H1 (cell line): ENCODE measurements at regions not wholly inside any gene's neighbourhood (a gene's known extent, or its start where the extent isn't known, plus 50 kb on each side); places are given as distances from the start of the nearest gene placed in this dataset.

Experiments used
- CTCF ChIA-PET: fragments of 300-600 bp; sonication (Branson Sonifier 250); formaldehyde crosslinking; loops from one replicate; lab custom pipeline; 2021; ENCODE audit not compliant: partially characterized antibody; lab: Charles Lee
- POLR2A ChIA-PET: fragments of 300-600 bp; sonication (Branson Sonifier 250); formaldehyde crosslinking; loops from one replicate; lab custom pipeline; 2021; ENCODE audit warnings: inconsistent platforms; ENCODE audit not compliant: partially characterized antibody; lab: Charles Lee
- DNase-seq, 2 experiments: peaks; one replicate each; pipeline versions ENCODE4 v3.0.0 to v3.0.0-alpha.2; 2010 to 2022; ENCODE audit warnings: low spot score in 2 of 2, low read depth in 1 of 2, mixed read lengths in 1 of 2
- FAIRE-seq: peaks from 2 replicates; lab custom pipeline; 2011; peaks lifted over from hg19 to GRCh38; lab: Jason Lieb, UNC
- H2AFZ ChIP-seq: 2 replicates; pipeline ENCODE4 v1.8.1; 2012; ENCODE audit warnings: low read length, inconsistent platforms
- H2AK5ac ChIP-seq: 2 replicates; pipeline ENCODE4 v1.6.1; 2013; ENCODE audit warnings: low read depth, low read length
- H2BK120ac ChIP-seq: replicated peaks from 2 replicates; pipeline ENCODE3; 2013; ENCODE audit warnings: low read depth, low read length, inconsistent platforms
- H2BK12ac ChIP-seq: 2 replicates; pipeline ENCODE4 v1.6.1; 2013; ENCODE audit warnings: low read depth, low read length
- H2BK15ac ChIP-seq: 2 replicates; pipeline ENCODE4 v1.6.1; 2013; ENCODE audit warnings: low read length
- H2BK20ac ChIP-seq: 2 replicates; pipeline ENCODE4 v1.6.1; 2013; ENCODE audit warnings: low read length
- H2BK5ac ChIP-seq: 2 replicates; pipeline ENCODE4 v1.6.1; 2013; ENCODE audit warnings: low read depth, low read length
- H3K14ac ChIP-seq: 2 replicates; pipeline ENCODE4 v1.6.1; 2013; ENCODE audit warnings: inconsistent platforms; ENCODE audit not compliant: insufficient read length
- H3K18ac ChIP-seq: 2 replicates; pipeline ENCODE4 v1.6.1; 2013; ENCODE audit warnings: low read length; ENCODE audit errors: extremely low read depth
- H3K23ac ChIP-seq: 2 replicates; pipeline ENCODE4 v1.6.1; 2013; ENCODE audit warnings: inconsistent platforms; ENCODE audit not compliant: insufficient read length
- H3K23me2 ChIP-seq: 2 replicates; pipeline ENCODE4 v1.6.1; 2013; ENCODE audit warnings: low read depth, low read length
- H3K27ac ChIP-seq: 2 replicates; pipeline ENCODE4 v1.6.1; 2011; ENCODE audit warnings: low read depth, low read length, inconsistent platforms
- H3K27me3 ChIP-seq, 4 experiments: replicated peaks in 1 of 4; 1 replicate in 1 of 4; 2 replicates in 3 of 4; pipeline versions ENCODE4 v1.6.1 to v1.8.1; 2011 to 2013; ENCODE audit warnings: low read length in 3 of 4, mild to moderate bottlenecking in 3 of 4, inconsistent platforms in 2 of 4, mixed read lengths in 2 of 4, moderate library complexity in 1 of 4; ENCODE audit not compliant: control insufficient read depth in 3 of 4, insufficient read depth in 3 of 4; ENCODE audit errors: extremely low read depth in 1 of 4
- H3K36me3 ChIP-seq, 4 experiments: 2 replicates each; pipeline versions ENCODE4 v1.6.1 to v1.8.1; 2011 to 2013; ENCODE audit warnings: mild to moderate bottlenecking in 4 of 4, low read length in 3 of 4, moderate library complexity in 2 of 4, control low read depth in 1 of 4, inconsistent platforms in 1 of 4; ENCODE audit not compliant: insufficient read depth in 4 of 4, control insufficient read depth in 2 of 4
- H3K4ac ChIP-seq: replicated peaks from 2 replicates; pipeline ENCODE3; 2013; ENCODE audit warnings: low read length, low read depth, mixed read lengths, inconsistent platforms; ENCODE audit not compliant: insufficient read length
- H3K4me1 ChIP-seq, 4 experiments: replicated peaks in 1 of 4; 1 replicate in 1 of 4; 2 replicates in 3 of 4; pipeline versions ENCODE4 v1.6.1 to v1.8.1; 2011 to 2013; ENCODE audit warnings: low read length in 3 of 4, inconsistent platforms in 2 of 4, mixed read lengths in 1 of 4; ENCODE audit not compliant: insufficient read depth in 4 of 4, control insufficient read depth in 3 of 4
- H3K4me2 ChIP-seq, 2 experiments: 2 replicates each; pipeline versions ENCODE4 v1.6.1 to v1.8.1; 2011 to 2013; ENCODE audit warnings: low read depth in 2 of 2, low read length in 2 of 2, control low read depth in 1 of 2, inconsistent platforms in 1 of 2, mild to moderate bottlenecking in 1 of 2; ENCODE audit not compliant: insufficient read depth in 1 of 2
- H3K4me3 ChIP-seq, 4 experiments: fragments of 200-600, 300-600 bp in 1 of 4; sonication (generic), shearing (Covaris generic), sonication (Bioruptor Twin) in 1 of 4; 2 replicates each; pipeline versions ENCODE4 v1.5.1 to v1.8.1; 2011 to 2016; ENCODE audit warnings: low read length in 4 of 4, low read depth in 3 of 4, control low read depth in 2 of 4, inconsistent platforms in 2 of 4, mild to moderate bottlenecking in 2 of 4, mixed read lengths in 1 of 4, moderate library complexity in 1 of 4; ENCODE audit not compliant: insufficient read depth in 2 of 4; ENCODE audit errors: extremely low read depth in 1 of 4
- H3K56ac ChIP-seq: replicated peaks from 2 replicates; pipeline ENCODE3; 2013; ENCODE audit warnings: low read depth, mild to moderate bottlenecking, mixed read lengths, low read length, inconsistent platforms; ENCODE audit not compliant: insufficient read length
- H3K79me1 ChIP-seq: 2 replicates; pipeline ENCODE4 v1.6.1; 2013; ENCODE audit warnings: low read depth, low read length, control low read depth
- H3K79me2 ChIP-seq, 2 experiments: 2 replicates each; pipeline versions ENCODE4 v1.6.1 to v1.8.1; 2012 to 2013; ENCODE audit warnings: low read length in 2 of 2, mild to moderate bottlenecking in 2 of 2, inconsistent platforms in 1 of 2; ENCODE audit not compliant: insufficient read depth in 2 of 2, control insufficient read depth in 1 of 2
- H3K9ac ChIP-seq, 4 experiments: replicated peaks in 1 of 4; 1 replicate in 1 of 4; 2 replicates in 3 of 4; pipeline versions ENCODE4 v1.6.1 to v1.8.1; 2011 to 2013; ENCODE audit warnings: low read depth in 3 of 4, low read length in 3 of 4, control low read depth in 2 of 4, mild to moderate bottlenecking in 2 of 4, moderate library complexity in 2 of 4, inconsistent platforms in 1 of 4; ENCODE audit errors: extremely low read depth in 1 of 4
- H3K9me3 ChIP-seq, 2 experiments: 2 replicates each; pipeline versions ENCODE4 v1.6.1 to v1.8.1; 2012 to 2013; ENCODE audit warnings: mild to moderate bottlenecking in 2 of 2, moderate library complexity in 2 of 2, control low read depth in 1 of 2, inconsistent platforms in 1 of 2, low read depth in 1 of 2, low read length in 1 of 2, mixed read lengths in 1 of 2; ENCODE audit not compliant: insufficient read depth in 2 of 2
- H4K20me1 ChIP-seq, 2 experiments: replicated peaks in 1 of 2; 2 replicates each; pipeline versions ENCODE3 to v1.8.1; 2011 to 2013; ENCODE audit warnings: inconsistent platforms in 2 of 2, low read length in 2 of 2, mild to moderate bottlenecking in 1 of 2; ENCODE audit not compliant: insufficient read depth in 2 of 2, control insufficient read depth in 1 of 2
- H4K5ac ChIP-seq: 2 replicates; pipeline ENCODE4 v1.6.1; 2013; ENCODE audit warnings: low read length, low read depth, mixed read lengths, inconsistent platforms; ENCODE audit not compliant: insufficient read length
- H4K8ac ChIP-seq: 2 replicates; pipeline ENCODE4 v1.8.0; 2013; ENCODE audit warnings: mild to moderate bottlenecking, moderate library complexity, low read length, inconsistent platforms; ENCODE audit not compliant: insufficient read depth; ENCODE audit errors: extremely low read depth
- H4K91ac ChIP-seq: replicated peaks from 2 replicates; pipeline ENCODE3; 2013; ENCODE audit warnings: low read length, mixed read lengths, inconsistent platforms; ENCODE audit not compliant: insufficient read length
- CBX8 ChIP-seq: fragments of 300-800, 300-1000 bp; sonication (generic); IDR thresholded peaks from 2 replicates; pipeline ENCODE4 v1.7.1; 2016; ENCODE audit warnings: low read depth, low read length, borderline replicate concordance
- KDM1A ChIP-seq: fragments of 200-600, 300-600 bp; sonication (generic); IDR thresholded peaks from 2 replicates; pipeline ENCODE4 v1.7.1; 2016; ENCODE audit warnings: mild to moderate bottlenecking, low read length, borderline replicate concordance
- KDM5A ChIP-seq: fragments of 200-600 bp; IDR thresholded peaks from 2 replicates; pipeline ENCODE4 v1.7.1; 2012; ENCODE audit warnings: mild to moderate bottlenecking, low read length, inconsistent platforms, mixed read lengths
- PHF8 ChIP-seq: fragments of 200-600 bp; sonication (generic); conservative IDR thresholded peaks from 2 replicates; pipeline ENCODE4 v1.7.1; 2012; ENCODE audit warnings: low read depth, mild to moderate bottlenecking, inconsistent platforms, low read length, moderate library complexity
- POLR2A ChIP-seq, 2 experiments: IDR thresholded peaks; 1 replicate in 1 of 2; 2 replicates in 1 of 2; pipeline ENCODE4 v1.6.1; 2011; ENCODE audit warnings: low read depth in 2 of 2, low read length in 2 of 2, mild to moderate bottlenecking in 2 of 2; ENCODE audit errors: control extremely low read depth in 1 of 2
- RFX5 ChIP-seq: IDR thresholded peaks from 2 replicates; pipeline ENCODE4 v1.6.1; 2011; ENCODE audit warnings: low read depth, low read length, improper control_type of control experiment, borderline replicate concordance
- RXRA ChIP-seq: IDR thresholded peaks from 2 replicates; pipeline ENCODE4 v1.6.1; 2011; ENCODE audit warnings: low read depth, mild to moderate bottlenecking, low read length, moderate library complexity; ENCODE audit not compliant: insufficient read depth
- SAP30 ChIP-seq: fragments of 300-600 bp; sonication (generic); IDR thresholded peaks from 2 replicates; pipeline ENCODE4 v1.7.1; 2012; ENCODE audit warnings: low read length, moderate library complexity, mild to moderate bottlenecking, inconsistent platforms; ENCODE audit not compliant: insufficient read depth, insufficient replicate concordance
- SIN3A ChIP-seq, 2 experiments: IDR thresholded peaks in 1 of 2; conservative IDR thresholded peaks in 1 of 2; 2 replicates each; pipeline ENCODE4 v1.6.1; 2011 to 2012; ENCODE audit warnings: low read length in 2 of 2, improper control_type of control experiment in 1 of 2, low read depth in 1 of 2, mild to moderate bottlenecking in 1 of 2
- TAF1 ChIP-seq: IDR thresholded peaks from 2 replicates; pipeline ENCODE4 v1.6.1; 2011; ENCODE audit warnings: mild to moderate bottlenecking, low read depth, low read length
- TAF7 ChIP-seq: optimal IDR thresholded peaks from 2 replicates; pipeline ENCODE3; 2011; ENCODE audit warnings: low read depth, mild to moderate bottlenecking, inconsistent platforms, low read length, moderate library complexity, borderline replicate concordance
- TEAD4 ChIP-seq: IDR thresholded peaks from 2 replicates; pipeline ENCODE4 v1.6.1; 2012; ENCODE audit warnings: low read depth, low read length, inconsistent platforms, mixed read lengths
- WGBS, 2 experiments: shearing (Covaris generic) in 1 of 2; methylation state at CpG; one replicate each; pipeline versions ENCODE4 v1.1.6 to v1.1.7; 2013 to 2015; ENCODE audit warnings: low lambda C conversion rate in 2 of 2, mixed read lengths in 2 of 2, inconsistent platforms in 1 of 2, low coverage in 1 of 2, missing lambda C conversion rate in 1 of 2; ENCODE audit not compliant: insufficient replicate concordance in 2 of 2, insufficient coverage in 1 of 2, insufficient read length in 1 of 2; ENCODE audit errors: extremely low coverage in 1 of 2, missing lambda C conversion rate in 1 of 2; 5-methylcytosine and 5-hydroxymethylcytosine counted together

DNA sequence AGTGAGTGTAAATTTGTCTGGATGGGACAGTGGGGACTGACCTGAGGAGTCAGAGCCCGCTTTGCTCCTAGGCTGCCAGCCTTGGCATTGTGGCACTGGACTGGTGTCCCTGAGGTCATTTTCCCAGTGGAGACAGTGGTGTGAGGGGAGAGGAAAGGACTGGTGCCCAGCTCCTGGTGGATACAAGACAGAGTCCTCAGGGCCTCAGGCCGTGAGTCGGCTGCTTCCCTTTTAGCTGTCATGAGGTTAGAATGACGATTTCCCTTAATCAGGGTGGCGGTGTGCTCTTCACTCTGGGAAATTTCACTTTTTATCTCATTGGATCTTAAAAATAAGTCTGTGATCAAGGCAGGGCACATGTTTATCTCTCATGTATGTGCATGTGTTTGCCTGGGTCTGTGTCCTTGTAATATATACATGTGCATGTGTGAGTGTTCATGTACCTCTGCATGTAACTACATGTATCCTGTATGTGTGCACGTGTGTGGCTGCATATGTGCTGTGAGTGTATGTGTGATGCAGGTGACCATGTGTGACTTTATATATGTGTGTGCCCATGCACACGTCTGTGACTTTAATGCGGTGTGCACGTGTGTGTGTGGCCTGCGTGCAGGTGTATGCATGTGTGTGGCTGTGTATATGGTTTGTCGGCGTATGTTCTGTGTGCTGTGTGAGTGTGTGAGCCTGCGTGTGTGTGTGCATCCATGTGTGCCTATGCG, 55.7 kb downstream of the GLI2 start:
- Histone ChIP-seq H2BK15ac (peak overlapping the region; percentile 36; the same call in 1 of the 2 replicates), H4K91ac (peak overlapping the region; percentile 87), H4K20me1 (peaks cover 14 to 18% of the 10 kb centered on the region in 2 experiments), H3K14ac (no peak overlapping the region), H3K79me2 (peaks cover 3 to 87% of the 10 kb centered on the region in 2 experiments; a peak in 3 of 4 replicates), H2AK5ac (peak overlapping the region; percentile 78), H3K79me1 (peaks cover 19% of the 10 kb centered on the region), H4K5ac (no peak overlapping the region), H4K8ac (no peak overlapping the region), H3K27ac (no peak overlapping the region), H2BK20ac (peak overlapping the region; percentile 73; the same call in 1 of the 2 replicates), H2AFZ (no peak overlapping the region), H2BK5ac (peak overlapping the region; percentile 63), H3K27me3 (no peaks in the 10 kb centered on the region), H3K4me2 (peak overlapping the region in 1 of 2 experiments; percentile 7; a peak in 1 of 4 replicates), H3K23ac (no peak overlapping the region), H3K23me2 (no peaks in the 10 kb centered on the region), H3K4me3 (no peak overlapping the region), H3K4me1 (peaks cover 17 to 53% (median 35%) of the 10 kb centered on the region in 4 experiments), H3K9ac (no peak overlapping the region), H3K36me3 (no peaks in the 10 kb centered on the region), H3K18ac (peak overlapping the region; percentile 88), H3K56ac (no peak overlapping the region), H3K9me3 (no peaks in the 10 kb centered on the region), H2BK120ac (no peak overlapping the region), H3K4ac (peak overlapping the region; percentile 79), H2BK12ac (peak overlapping the region; percentile 72; the same call in 1 of the 2 replicates)
- FAIRE-seq (no peak), DNase-seq (no peak)
- WGBS, 2 experiments, result 87% methylated on average over 14 of the region's 14 CpGs; no CpG with 5 or more reads in 1 of the 2 experiments
- TF ChIP-seq SAP30 (no peak), RFX5 (no peak), TEAD4 (no peak), SIN3A (conservative IDR thresholded peaks at IDR 0.05 in 1 of 2, IDR thresholded peaks at IDR 0.05 in 1 of 2; ENCODE audit: low read depth in 1 of 2, low read length in 2 of 2) (no peak), PHF8 (no peak), KDM5A (no peak), POLR2A (IDR thresholded peaks at IDR 0.05; ENCODE audit: control extremely low read depth in 1 of 2, low read depth in 2 of 2, low read length in 2 of 2) (no peak), CBX8 (no peak), RXRA (no peak), TAF1 (no peak), TAF7 (no peak), KDM1A (no peak)
- CTCF ChIA-PET, result interaction anchor here (0.6 to 1.3 kb wide), 3 partner anchors 11 to 96 kb away, joined by 3 to 4 read pairs (median 4); no protein-coding TSS in a partner anchor
- POLR2A ChIA-PET, result interaction anchor here (1.1 to 1.3 kb wide), 4 partner anchors 9 to 284 kb away, joined by 3 to 5 read pairs (median 4); no protein-coding TSS in a partner anchor
